ENCODE measurements at regions not wholly inside any gene's neighbourhood (a gene's known extent, or its start where the extent isn't known, plus 50 kb on each side); places are given as distances from the start of the nearest gene placed in this dataset.

DNA sequence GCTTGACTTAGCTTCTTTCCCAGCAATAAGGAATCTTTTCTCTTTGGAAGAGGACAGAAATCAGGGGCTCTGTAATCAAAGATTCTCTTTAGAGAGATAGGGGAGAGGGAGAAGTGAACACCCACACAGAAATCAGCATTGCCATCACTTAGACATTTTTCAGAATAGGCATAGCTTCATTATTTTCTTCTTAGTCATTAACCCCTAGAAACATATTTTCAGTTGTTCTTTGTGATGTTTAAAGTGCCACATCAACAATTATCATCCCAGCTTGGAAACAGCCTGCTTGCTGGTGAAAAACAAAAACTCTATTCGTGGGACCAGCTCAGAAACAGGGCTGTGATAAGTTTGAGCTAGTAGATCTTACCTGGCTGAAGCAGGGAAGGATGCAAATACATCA lies 88.3 kb upstream of the SLC44A3 start:
- no peak for DNase-seq

DNA sequence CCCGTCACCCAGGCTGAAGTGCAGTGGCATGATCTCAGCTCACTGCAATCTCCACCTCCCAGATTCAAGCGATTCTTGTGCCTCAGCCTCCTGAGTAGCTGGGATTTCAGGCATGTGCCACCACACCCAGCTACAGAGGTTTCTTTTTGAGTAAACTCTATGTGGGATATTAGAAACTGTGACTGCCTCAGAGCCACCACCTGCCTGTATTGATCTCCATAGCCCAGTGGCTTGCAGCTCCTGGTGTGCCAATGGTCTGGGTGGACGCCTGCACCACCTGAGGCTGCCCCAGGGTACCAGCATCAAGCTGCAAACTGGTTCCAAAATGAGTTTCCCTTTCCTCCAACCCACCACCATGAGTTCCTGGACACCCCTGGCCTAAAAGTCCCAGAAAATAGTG lies 89.7 kb upstream of the SLC44A3 start:
- no peak for DNase-seq

DNA sequence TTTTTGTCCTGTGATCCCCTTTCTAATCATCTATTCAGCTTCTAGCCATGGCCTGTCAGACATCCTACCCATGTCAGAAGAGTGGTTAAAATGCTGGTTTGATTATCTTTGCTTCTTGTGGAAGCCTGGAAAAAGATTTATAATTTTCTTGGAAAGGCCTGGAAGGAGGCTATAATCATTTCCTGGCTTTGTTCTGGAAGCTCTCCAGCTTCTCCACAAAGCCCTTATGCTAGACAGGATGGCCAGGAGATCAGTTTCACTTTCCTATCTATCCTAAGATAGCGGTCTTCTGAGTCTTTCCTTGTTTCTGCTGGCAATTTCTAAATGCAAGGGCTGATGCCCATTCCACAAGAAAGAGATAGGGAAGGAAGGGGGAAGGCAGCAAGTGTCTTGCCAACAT lies 90.9 kb upstream of the SLC44A3 start:
- no peak for DNase-seq

DNA sequence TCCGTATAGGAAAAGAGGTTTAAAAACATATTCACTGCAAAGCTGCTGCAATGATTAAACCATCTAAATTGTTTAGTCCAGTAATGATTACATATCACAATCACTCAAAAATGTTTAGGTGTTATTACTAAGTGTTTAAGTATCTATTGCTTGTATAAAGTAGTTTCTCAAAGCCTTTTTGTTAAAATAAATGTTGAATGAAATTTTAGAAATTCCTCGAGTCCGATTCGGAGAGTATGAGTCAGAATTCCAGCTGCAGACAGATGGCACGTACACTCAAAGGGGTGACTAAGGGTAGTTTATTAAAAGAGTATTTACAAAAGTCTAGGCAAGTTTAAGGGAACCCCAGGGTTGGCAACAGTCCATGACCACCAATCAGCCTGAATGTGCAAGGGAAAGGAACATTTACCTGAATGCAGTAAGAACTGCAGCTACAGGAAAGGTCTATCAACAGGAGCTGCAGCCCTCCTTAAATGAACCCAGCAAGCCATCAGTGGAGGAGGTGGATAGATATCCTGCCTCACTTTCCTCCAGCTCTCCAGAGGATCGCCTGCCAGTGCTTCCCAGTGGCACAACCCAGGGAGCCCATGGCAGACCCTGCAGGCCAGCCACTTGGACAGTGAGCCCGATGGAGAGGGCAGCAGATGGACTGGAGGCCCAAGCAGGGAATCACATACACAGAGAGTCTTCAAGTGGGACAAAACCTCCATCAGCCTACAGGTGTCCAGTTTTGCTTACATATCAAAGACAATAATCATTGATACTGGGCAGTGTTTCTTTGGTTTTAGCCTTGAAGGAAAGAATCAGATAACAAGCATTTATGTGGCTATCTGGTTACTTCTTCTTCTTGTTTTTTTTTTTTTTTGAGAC lies 92.1 kb upstream of the SLC44A3 start:
- DNase-seq = no peak

DNA sequence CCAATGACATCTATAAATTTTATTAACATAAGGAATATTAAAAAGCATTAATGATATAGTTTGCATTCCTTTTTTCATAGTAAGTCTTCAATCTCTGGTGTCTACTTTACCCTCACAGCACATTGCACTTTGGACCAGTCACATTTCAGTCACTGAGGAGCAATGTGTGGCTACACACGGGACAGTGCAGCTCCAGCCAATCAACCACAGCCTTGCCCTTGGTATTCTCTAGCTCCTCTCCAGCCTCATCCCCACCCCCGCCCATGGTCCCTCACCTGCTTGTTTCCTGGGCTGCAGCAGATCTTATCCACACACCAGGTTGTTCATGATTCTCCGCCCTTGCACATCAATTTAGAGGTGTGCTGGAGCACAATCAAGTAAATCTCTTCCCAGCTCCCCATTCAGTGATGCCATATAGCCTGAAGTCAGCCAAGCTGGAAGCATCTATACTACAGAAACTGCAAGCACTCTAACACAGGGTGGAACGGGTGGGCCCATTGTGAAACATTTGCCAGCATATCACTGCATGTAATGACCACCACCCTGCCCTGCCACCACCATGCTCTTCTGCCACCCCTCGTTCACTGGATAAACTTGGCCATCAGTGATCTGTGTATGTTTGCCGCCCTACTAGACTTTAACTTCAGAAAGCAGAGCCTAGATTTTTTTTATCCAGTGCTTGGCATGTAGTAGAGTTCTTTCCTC lies 93.0 kb upstream of the SLC44A3 start:
- DNase-seq = no peak

DNA sequence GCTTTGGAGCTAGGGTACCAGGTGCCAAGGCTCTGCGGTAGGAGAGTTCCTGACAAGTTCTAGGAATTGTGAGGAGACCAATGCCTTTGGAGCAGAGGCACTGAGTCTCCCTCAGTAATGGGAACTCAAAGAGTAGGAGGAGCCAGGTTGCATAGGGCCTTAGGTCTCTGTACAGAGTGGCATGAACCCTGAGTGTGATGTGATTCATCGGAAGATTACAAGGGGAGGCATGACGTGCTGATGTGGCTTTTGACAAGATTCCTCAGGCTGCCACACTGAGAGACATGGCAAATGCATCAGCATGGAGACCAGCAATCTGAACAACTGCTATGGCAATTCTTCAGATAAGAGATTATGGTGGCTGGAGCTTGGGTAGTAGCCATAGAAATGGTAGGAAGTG lies 94.6 kb upstream of the SLC44A3 start:
- no peak for DNase-seq

DNA sequence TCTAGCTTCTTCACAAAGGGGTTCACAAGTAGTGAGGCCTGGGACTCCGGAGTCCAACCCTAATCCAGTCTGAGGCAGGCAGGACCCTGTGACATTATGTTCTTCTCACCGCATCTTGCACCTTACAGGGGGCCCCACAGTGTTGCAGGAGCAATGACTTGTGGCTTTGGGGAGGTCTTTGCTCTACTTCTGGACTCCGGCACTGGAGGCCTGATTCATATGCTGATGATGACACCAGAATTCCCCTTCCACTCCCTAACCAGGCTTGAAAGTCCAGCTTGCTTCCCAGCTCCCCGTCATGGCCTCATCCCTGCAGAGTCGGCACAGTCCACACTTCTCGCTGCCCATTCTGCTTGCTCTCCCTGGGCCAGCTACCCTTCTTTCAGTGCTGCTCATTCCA lies 96.3 kb upstream of the SLC44A3 start:
- no peak for DNase-seq

DNA sequence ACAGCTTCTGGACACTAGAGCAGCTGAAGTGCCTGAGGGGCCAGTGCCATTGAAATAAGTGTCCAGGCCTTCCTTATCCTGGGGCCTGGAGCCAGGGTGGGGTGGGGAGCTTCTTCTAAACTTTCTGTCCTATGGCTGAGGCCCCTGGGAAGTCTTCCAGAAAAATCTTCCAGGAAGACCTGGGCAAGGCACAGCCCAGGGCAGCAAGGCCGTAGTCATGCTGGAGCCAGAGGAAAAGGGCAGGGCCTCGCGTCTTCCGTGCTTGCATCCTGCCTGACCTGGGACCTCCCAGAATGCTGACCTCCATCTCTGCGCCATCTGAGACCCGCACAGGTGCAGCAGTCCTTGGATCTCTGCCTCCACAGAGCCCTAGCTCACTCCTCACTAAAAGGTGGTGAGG lies 96.7 kb upstream of the SLC44A3 start:
- DNase-seq = no peak

DNA sequence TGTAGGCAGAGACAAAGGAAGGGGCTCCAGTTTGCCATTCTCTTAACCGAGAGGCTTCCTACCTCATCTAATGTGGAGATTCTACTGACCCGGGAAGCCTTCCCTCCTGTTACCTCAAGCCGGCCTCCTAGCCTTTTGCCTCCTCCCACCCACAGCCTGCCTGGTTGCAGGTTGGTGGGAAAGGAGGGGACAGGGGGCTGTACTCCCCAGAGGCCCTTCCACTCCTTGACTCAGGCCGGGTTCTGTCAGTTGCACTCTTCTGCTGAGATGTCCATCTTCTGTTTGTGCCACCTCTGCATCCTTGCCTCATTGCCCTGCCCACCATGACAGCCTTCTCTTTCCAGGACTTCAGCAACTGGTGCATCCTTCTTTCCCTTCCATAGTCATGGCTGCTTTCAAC lies 98.0 kb upstream of the SLC44A3 start:
- no peak for DNase-seq

DNA sequence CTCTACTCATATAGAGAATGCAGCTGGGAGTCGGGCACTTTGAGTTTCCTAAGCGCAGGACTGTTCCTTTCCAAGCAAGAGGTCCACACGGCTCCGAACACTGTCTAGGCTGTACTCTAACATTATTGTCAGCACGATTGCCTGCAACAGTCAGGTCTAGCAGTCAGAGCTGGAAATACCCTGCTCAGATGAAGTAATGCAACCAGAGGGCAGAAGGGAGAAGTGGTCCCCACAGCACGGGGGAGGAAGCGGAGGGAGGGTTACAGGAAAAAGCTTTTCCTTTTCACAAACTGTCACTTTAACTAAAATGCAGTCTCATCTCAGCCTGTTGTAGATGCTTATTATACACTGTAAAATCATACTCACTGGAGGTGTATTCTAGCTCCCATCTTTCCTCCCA lies 98.9 kb upstream of the SLC44A3 start:
- no peak for DNase-seq

DNA sequence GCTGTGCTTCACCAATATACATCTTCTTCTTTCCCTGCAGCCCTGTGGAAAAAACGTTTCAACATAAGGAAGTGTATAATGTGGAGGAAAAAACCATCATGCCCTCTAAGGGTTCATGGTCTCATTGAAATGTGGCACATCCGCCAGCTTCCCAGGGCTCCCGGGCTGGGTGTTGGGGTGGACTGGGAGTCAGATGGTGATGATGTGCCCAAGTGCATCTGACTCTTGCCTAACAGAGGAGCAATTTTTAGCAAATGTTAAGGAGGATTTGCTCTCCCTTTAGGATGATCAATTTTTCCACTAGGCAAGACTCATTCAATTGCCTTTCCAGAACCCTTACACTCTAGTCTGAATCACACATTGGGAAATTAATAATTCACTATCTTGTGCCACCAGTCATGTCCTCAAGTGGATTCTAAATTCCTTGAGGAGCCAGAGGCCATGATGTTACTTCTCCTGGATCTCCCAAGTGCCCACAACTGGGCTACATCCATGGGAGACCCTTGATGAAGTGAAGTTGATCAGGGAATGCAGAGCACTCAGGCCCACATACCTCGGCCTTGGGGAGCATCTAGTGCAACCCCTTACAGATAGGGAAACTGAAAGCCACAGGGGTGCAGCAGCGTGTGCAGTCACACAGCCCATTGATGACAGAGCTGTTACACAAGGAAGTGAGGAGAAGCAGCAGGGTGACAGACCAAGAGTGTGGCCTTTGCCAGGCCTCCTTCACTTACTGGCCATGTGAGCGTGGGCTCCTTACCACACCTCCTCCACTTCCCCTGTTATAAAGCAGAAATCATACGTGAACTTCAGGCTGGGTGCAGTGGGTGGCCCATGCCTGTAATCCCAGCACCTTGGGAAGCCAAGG lies 100.0 kb upstream of the SLC44A3 start:
- DNase-seq = no peak

DNA sequence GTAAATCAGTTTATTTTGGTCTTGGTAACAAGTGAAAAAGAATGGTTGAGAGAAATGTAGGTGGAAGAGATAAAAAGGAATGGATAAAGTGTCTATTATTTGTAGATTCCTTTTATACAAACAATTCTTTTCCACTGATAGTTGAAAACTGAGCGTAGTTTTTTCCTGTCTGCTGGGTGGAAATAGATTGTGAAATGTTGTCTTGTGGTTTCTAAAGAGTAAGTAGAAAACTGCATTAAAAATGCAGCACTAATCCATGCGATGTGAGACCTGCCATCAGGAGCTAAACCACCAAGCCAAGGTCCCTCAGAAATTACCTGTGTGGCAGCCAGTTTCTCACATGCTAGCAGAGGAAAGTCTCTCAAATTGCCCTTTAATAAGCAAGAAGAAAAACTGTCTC lies 103.2 kb upstream of the SLC44A3 start:
- DNase-seq = no peak

DNA sequence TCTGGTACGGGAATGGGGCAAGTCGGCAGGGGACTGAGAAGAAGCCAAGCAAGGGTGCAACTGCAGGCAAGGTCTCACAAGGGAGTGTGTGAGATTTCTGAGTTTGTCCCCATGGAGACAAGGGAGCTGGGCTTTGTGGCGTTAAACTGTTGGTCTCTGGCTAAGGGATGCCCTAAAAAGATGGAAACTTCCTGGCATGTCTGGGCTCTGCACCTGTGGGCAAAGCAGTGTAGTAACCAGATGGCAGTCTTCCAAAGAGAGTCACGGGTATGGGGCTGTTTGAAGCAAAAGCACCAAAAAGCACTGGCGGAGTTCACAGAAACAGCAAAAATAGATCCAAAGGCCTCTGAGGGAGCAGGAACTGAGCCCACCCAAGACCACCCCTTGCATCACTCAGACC lies 104.8 kb upstream of the SLC44A3 start:
- DNase-seq = no peak

DNA sequence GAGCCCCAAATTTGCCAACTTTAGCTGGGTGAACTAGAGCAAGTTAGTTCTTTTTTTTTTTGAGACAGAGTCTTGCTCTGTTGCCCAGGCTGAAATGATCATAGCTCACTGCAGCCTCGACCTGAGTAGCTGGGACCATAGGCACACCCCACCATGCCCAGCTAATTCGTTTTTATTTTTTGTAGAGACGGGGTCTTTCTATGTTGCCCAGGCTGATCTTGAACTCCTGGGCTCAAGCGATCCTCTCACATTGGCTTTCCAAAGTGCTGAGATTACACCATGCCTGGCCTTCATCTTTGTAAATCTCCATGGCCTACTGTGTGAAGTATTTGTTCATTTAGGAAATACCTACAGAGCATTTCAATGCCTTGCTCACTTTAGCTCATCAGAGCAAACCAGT lies 105.6 kb upstream of the SLC44A3 start:
- DNase-seq = no peak

DNA sequence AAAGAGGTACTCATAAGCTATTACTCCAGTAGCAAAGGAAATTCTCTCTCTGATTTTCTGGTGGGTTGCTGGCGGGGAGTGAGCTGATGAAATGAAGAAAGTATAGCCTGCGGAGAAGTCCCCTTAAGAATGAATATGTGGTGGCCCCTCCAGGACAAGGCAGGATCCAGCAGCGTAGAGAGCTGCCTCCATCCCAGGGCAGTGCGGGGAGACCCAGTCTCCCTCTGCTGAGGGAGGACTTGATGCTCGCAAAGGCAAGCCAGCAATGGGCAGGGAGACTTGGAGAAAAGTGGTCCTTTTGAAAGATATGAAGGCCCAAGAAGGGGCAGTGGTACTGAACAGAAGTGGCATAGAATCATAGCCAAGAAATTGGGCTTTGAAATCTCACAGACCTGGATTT lies 106.0 kb upstream of the SLC44A3 start:
- no peak for DNase-seq

DNA sequence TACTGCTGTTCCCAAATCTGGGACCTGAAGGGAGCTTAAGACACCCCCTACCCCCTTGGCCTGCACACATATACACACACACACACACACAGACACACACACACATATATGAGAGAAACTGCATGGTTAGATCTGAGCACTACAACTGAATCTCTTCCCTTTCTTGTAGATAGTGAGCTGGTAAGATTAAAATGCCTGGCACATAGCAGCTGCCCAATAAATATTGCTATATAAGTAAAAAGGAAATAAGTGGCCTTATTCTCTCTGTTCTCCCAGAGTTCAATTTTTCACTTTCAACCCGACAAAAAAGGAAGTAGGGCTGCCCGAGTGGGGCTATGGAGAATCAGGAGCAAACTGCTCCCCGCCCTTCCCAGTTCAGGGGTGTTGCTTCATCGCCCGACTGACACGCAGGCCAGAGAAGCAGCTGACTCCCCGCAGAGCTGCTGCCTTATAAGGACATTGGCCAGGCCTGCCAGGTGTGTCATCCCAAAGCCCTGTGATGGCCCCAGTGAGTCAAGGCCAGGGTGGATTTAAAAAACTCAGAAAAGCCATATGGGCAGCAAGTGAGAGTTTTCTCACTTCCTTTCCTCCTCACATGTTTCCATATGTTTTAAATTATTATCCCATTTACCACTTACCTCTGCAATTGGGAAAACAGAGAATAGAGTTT lies 106.5 kb upstream of the SLC44A3 start:
- no peak for DNase-seq

DNA sequence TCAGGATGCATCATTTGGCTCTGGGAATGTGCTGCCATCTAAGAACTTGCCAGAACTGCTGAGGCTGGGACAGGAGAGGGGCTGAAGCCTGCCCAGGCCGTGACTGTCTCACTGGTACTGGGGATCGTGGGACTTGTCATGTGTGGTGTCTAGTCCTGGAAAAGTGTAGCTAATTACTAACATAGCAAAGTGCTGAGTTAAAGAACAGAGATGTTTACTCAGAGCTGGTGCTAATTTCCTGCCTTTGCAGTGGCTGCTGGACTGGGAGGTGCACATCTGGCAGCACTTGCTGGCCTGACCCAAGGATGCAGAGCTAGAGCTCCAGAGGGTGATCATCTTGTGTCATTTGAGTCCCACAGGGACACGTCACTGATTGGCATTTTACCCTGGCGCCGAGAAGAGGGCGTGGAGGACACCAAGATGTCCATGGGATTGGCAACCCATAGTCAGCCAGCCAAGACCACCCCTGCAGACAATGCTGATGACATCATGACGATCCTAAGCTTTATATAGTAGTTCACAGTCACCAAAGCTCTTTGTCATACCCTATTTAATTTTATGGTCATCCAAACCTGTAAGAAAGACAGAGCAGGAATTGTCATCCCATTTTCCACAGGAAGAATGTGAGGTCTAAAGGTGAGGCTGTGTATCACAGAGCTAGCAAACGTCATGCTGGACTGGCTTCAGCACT lies 110.1 kb upstream of the SLC44A3 start:
- DNase-seq = no peak

DNA sequence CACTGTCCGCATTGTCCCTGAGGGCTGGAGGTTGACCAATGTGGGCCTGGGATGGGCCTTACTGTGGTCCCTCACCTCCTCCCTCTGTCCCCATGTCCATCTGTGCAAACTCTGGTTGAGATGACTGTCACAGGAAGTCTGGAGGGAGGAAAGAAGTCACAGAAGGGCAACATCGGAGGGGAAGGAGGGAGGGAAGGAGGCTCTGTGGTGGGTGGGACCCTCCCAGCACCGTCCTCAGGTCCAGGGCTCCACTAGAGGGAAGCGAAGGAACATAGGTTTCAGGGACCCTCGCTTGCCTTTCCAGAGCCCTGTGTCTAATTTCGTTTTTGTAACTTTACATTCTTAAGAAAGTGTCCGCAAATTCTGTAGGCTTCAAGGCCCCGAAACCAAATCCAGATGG lies 111.3 kb upstream of the SLC44A3 start:
- DNase-seq = no peak

DNA sequence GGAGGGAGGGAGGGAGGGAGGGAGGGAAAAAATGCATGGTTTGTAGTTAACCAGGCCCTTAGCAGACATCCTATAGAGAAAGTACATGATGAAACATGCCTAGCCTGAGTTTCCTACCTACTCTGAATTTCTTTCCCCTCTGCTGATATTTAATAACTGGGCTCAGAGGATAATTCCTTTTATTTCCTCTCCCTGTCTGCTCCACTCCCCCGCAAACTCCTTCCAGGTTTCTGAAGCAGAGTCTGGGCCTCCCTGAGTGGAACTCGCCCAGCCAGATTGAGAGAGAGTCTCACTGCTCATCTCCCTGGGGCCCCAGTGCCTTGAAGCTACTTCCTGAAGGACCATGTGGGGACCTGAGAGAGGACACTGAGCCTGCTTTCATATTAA lies 111.9 kb upstream of the SLC44A3 start:
- DNase-seq = no peak

DNA sequence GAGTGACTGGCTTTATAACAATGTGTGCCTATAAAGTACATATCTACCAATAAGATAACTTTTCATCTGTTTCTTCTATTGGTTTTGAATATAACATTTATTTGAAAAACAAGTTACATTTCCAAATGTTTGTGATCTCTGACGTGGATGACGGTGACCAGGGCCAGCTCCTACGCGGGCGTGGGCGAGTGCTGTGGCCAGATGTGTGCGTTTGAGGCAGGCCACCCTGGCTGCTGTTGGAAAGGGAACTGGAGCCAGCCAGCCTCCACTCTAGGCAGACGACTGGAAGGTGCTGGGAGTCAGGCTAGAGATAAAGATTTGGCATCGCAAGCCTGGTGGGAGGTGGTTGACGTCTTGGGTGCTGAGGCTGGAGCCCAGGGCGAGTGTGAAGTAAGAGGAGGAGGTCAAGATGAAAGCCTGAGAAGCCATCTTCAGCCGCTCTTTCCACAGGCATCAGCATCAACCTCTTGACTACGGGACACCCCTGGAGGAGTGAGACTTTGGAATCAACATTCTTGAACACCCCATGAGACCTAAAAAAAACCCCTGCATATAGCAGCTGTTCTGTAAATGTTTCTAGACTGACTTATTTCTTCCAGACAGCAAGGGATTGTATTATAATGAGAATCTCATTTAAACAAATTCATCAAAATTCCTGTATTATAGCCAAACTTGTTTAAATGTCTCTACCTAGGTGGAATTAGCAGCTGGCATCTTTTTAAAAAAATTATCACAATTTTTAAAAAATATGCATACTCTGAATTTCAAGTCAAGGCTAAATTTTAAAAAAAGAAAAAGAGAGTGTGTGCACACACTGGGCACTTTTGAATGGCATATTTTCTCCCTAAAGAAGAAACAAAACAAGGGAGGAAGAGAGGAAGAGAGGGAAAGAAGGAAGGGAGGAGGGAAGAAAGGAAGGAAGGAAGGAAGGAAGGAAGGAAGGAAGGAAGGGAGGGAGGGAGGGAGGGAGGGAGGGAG lies 112.5 kb upstream of the SLC44A3 start:
- no peak for DNase-seq

DNA sequence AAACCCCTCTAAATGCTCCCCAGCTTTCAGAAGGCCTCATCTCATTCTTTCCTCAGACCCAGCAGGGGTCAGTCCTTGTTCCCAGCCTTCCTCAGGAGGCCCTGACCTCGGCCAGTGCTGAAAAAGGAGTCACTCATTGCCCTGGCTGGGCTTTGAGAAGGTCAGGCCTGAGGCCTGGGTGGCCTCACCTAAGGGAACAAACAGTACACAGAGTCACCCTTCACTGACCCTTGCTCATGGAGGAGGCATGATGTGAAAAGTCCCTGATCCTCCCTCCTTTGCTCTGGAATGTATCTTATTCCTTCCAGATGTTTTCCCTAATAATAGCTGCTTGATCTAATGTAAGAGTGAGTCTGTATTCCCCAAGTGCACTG lies 117.7 kb upstream of the SLC44A3 start:
- DNase-seq = no peak

Measured in NCI-H1436 treated with DMSO at 0.1 percent for 48 hours (cell line).